Nephron (organoid): ENCODE measurements at regions not wholly inside any gene's neighbourhood (a gene's known extent, or its start where the extent isn't known, plus 50 kb on each side); places are given as distances from the start of the nearest gene placed in this dataset.
A peak's percentile ranks its signal among the peaks of the same experiment; 100 is the strongest.

Experiments
- H3K27ac Mint-ChIP-seq, 3 experiments: 2 replicates each; pipeline ENCODE4 v1.8.0; 2020; ENCODE audit warnings: mixed read lengths in 3 of 3, mild to moderate bottlenecking in 2 of 3, moderate library complexity in 1 of 3
- H3K27me3 Mint-ChIP-seq: 2 replicates; pipeline ENCODE4 v1.8.0; 2021; ENCODE audit warnings: low read depth, mild to moderate bottlenecking, moderate library complexity, mixed read lengths
- H3K36me3 Mint-ChIP-seq: 2 replicates; pipeline ENCODE4 v1.8.0; 2020; ENCODE audit warnings: low read depth, mixed read lengths
- H3K4me1 Mint-ChIP-seq: 2 replicates; pipeline ENCODE4 v1.8.0; 2020; ENCODE audit warnings: mixed read lengths
- H3K4me3 Mint-ChIP-seq, 3 experiments: 2 replicates each; pipeline ENCODE4 v1.8.0; 2020; ENCODE audit warnings: mild to moderate bottlenecking in 3 of 3, mixed read lengths in 3 of 3, moderate library complexity in 2 of 3
- H3K9me3 Mint-ChIP-seq: 2 replicates; pipeline ENCODE4 v1.8.0; 2020; ENCODE audit warnings: mixed read lengths
- TF ChIP-seq, protein P1 (sequence below), 3 experiments: fragments of 200-600 bp; sonication (generic); IDR thresholded peaks; one replicate each; pipeline ENCODE4 v1.5.0; 2021; ENCODE audit warnings: antibody characterized with exemption in 3 of 3; ENCODE audit not compliant: unreplicated experiment in 3 of 3

DNA sequence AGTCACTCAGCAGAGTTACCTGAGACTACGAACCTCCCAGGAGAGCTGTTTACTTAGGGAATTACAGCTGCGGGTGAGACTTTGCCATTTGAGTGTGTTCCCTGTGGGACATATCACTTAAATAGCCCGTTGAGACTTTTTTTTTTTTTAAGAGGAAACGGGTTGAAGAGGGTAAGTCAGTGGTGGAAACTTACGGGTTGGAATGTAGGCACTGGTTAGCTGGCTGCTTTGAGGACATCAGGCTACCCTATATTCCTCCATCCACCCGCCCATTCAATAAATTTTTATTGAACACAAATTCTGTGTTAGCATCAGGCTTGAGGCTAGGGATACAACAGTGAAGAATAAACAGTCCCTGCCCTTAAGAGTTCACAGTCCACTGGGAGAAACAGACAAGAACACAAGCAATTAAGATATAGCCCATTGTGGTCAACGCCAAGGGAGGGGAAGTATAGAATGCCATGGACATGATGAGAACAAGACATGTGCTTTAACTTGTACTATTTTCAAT is 88.1 kb upstream of the CPSF6 start:
- Mint-ChIP-seq H3K4me3 (no peak overlapping the region), H3K27ac (no peak overlapping the region), H3K4me1 (peaks cover 12% of the 10 kb centered on the region), H3K36me3 (no peaks in the 10 kb centered on the region), H3K27me3 (no peaks in the 10 kb centered on the region), H3K9me3 (no peaks in the 10 kb centered on the region)
- TF ChIP-seq, protein P1, sequence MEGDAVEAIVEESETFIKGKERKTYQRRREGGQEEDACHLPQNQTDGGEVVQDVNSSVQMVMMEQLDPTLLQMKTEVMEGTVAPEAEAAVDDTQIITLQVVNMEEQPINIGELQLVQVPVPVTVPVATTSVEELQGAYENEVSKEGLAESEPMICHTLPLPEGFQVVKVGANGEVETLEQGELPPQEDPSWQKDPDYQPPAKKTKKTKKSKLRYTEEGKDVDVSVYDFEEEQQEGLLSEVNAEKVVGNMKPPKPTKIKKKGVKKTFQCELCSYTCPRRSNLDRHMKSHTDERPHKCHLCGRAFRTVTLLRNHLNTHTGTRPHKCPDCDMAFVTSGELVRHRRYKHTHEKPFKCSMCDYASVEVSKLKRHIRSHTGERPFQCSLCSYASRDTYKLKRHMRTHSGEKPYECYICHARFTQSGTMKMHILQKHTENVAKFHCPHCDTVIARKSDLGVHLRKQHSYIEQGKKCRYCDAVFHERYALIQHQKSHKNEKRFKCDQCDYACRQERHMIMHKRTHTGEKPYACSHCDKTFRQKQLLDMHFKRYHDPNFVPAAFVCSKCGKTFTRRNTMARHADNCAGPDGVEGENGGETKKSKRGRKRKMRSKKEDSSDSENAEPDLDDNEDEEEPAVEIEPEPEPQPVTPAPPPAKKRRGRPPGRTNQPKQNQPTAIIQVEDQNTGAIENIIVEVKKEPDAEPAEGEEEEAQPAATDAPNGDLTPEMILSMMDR (IDR thresholded peaks at IDR 0.05; ENCODE audit: unreplicated experiment in 3 of 3), result no peak

DNA sequence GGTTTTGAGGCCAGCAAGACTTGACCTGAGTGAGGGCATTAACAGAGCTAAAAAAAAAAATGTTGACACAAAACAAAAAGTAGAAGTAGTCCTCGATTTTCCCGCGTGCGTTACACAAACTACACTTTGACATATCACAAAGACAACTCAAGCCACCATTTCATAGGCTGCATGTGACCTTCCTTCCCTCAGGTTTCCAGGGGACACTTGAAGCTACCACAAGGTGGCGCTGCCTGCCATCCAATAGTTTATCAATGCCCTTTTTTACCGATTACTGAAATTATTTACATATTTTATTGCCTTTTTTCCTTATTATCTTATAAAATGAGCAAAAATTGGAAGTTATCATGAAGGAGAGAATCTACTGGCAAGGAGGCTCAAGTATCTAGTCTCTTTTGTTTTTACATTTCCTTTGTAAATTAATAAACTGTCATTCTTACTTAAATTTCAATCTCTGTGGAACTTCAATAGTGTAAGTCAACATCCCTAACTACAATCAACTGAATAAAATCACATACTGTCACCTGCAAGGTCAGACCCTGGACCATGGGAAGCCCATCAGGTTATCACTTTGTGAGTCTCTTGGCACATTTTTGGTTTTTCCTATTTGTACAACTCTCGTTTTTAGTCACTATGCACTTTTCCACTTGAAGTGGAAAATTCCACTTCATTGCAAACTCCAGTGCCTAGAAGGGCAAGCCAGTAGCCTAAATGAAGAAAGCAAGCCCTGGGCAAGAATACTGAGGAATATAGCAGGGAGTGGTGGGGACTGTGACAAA is 84.6 kb upstream of the CPSF6 start:
- Mint-ChIP-seq H3K4me3 (no peak overlapping the region), H3K36me3 (no peaks in the 10 kb centered on the region)
- TF ChIP-seq, protein P1 (IDR thresholded peaks at IDR 0.05; ENCODE audit: unreplicated experiment in 3 of 3), result peak; percentile 88 to 95 (median 90)

GRCh38 chr12:69157023-69157655 is 82.2 kb upstream of the CPSF6 start:
- no peaks in the 10 kb centered on the region for H3K36me3 Mint-ChIP-seq
- H3K27ac Mint-ChIP-seq, result no peak overlapping the region
- peaks cover 5% of the 10 kb centered on the region for H3K4me1 Mint-ChIP-seq
- no peaks in the 10 kb centered on the region for H3K9me3 Mint-ChIP-seq
- H3K4me3 Mint-ChIP-seq, result no peak overlapping the region
- H3K27me3 Mint-ChIP-seq, result peaks cover 4% of the 10 kb centered on the region
- TF ChIP-seq, protein P1 (IDR thresholded peaks at IDR 0.05; ENCODE audit: unreplicated experiment in 3 of 3), result peak; percentile 85 to 94 (median 87)

More for the DNA sequence above, 84.6 kb upstream of the CPSF6 start:
- Mint-ChIP-seq H3K27me3 (peaks cover 4% of the 10 kb centered on the region), H3K4me1 (peaks cover 5% of the 10 kb centered on the region), H3K27ac (peak overlapping the region in 1 of 3 experiments; percentile 4), H3K9me3 (no peaks in the 10 kb centered on the region)

GRCh38 chr12:69161829-69162228 is 77.5 kb upstream of the CPSF6 start:
- TF ChIP-seq, protein P1 (IDR thresholded peaks at IDR 0.05; ENCODE audit: unreplicated experiment in 3 of 3), result no peak
- H3K9me3 Mint-ChIP-seq, result no peaks in the 10 kb centered on the region
- no peak overlapping the region for H3K4me3 Mint-ChIP-seq
- H3K27ac Mint-ChIP-seq, result no peak overlapping the region
- peaks cover 4% of the 10 kb centered on the region for H3K27me3 Mint-ChIP-seq
- H3K36me3 Mint-ChIP-seq, result no peaks in the 10 kb centered on the region
- H3K4me1 Mint-ChIP-seq, result no peaks in the 10 kb centered on the region

DNA sequence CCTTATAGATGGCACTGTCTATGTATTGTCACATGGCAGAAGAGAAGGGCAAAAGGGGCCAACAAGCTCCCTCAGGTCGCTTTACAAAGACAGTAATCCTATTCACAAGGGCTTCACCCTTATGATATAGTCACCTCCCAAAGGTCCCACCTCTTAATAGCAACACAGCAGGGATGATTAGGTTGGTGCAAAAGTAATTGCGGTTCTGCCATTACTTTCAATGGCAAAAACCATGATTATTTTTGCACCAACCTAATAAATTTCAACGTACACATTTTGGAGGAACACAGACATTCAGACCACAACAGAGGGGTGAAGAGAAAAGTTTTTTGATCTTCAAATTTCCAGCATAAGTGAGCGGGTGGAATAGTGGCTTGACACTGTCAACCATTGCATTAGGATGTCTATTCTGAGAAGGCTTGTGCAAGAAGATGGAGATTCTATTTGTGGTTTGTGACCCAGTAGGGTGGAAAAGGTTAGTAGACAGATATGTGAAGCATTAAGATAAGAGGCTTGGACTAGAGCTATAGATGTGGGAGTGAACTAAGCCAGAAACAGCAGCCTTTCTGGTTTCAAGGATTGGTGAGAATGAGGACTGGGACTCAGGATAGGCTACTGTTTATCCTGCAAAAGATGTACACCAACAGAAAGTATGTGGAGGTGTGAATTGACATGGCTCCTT is 75.5 kb upstream of the CPSF6 start:
- TF ChIP-seq, protein P1 (IDR thresholded peaks at IDR 0.05; ENCODE audit: unreplicated experiment in 3 of 3), result no peak
- no peak overlapping the region for H3K27ac Mint-ChIP-seq
- no peaks in the 10 kb centered on the region for H3K9me3 Mint-ChIP-seq
- H3K4me3 Mint-ChIP-seq, result no peak overlapping the region
- H3K27me3 Mint-ChIP-seq, result no peaks in the 10 kb centered on the region
- no peaks in the 10 kb centered on the region for H3K4me1 Mint-ChIP-seq
- no peaks in the 10 kb centered on the region for H3K36me3 Mint-ChIP-seq
